T-helper 17 cell (primary cell): ENCODE measurements at regions not wholly inside any gene's neighbourhood (a gene's known extent, or its start where the extent isn't known, plus 50 kb on each side); places are given as distances from the start of the nearest gene placed in this dataset.

Experiments used
- ATAC-seq: fragments of 150-1000 bp; cut with Tn5 transposase; 2 replicates; pipeline ENCODE4 v1.10.0; 2021; ENCODE audit warnings: mild to moderate bottlenecking, moderate library complexity
- DNase-seq, 3 donors: peaks; one replicate each; pipeline versions ENCODE4 v3.0.0 to v3.0.0-alpha.2; 2020 to 2021
- H3K9me3 ChIP-seq: one replicate; pipeline ENCODE4 v1.7.0; 2013; ENCODE audit warnings: low read length, mild to moderate bottlenecking; ENCODE audit not compliant: control insufficient read depth, poor library complexity, severe bottlenecking
- H3K27ac Mint-ChIP-seq: one replicate; pipeline ENCODE4 v1.8.0; 2022; ENCODE audit warnings: mild to moderate bottlenecking, moderate library complexity, mixed read lengths
- H3K27me3 Mint-ChIP-seq: one replicate; pipeline ENCODE4 v1.8.0; 2022; ENCODE audit warnings: mixed read lengths
- H3K36me3 Mint-ChIP-seq: one replicate; pipeline ENCODE4 v1.8.0; 2022; ENCODE audit warnings: low read depth, mixed read lengths
- H3K4me1 Mint-ChIP-seq: one replicate; pipeline ENCODE4 v1.8.0; 2022; ENCODE audit warnings: mild to moderate bottlenecking, mixed read lengths
- H3K4me3 Mint-ChIP-seq: one replicate; pipeline ENCODE4 v1.8.0; 2022; ENCODE audit warnings: mild to moderate bottlenecking, moderate library complexity, mixed read lengths

DNA sequence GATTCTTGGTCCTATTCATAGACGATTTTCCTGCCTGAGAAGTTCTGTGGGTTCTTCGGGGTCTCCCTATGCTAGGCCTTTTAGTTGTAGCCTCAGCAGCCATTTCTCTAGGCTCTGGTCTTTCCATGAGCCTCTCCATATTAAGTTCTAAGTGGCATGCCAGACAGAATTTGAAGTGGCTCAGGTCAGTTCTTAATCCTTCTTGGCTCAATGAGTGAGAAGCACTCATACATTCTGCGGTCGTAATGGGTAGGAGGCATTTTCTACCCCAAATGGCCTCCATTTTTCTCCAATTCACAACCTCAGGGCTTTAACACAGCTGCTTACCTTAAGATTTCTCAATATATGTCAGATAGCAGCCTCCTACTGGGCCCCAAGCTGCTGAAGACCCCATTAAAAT lies 405.3 kb upstream of the GALNT5 start:
- H3K9me3 ChIP-seq: no peaks in the 10 kb centered on the region
- H3K27me3 Mint-ChIP-seq: no peaks in the 10 kb centered on the region
- no peak overlapping the region for H3K4me3 Mint-ChIP-seq
- no peaks in the 10 kb centered on the region for H3K4me1 Mint-ChIP-seq
- ATAC-seq (no peak), DNase-seq (no peak)
- no peak overlapping the region for H3K27ac Mint-ChIP-seq
- H3K36me3 Mint-ChIP-seq: no peaks in the 10 kb centered on the region

- no peaks in the 10 kb centered on the region for H3K27me3 Mint-ChIP-seq
- H3K36me3 Mint-ChIP-seq: no peaks in the 10 kb centered on the region
- H3K27ac Mint-ChIP-seq: no peak overlapping the region
- no peak overlapping the region for H3K4me3 Mint-ChIP-seq
- no peak for ATAC-seq
- H3K9me3 ChIP-seq: no peaks in the 10 kb centered on the region
- no peak for DNase-seq
- no peaks in the 10 kb centered on the region for H3K4me1 Mint-ChIP-seq
Measured at GRCh38 chr2:156852681-156853080, 404.8 kb upstream of the GALNT5 start.

DNA sequence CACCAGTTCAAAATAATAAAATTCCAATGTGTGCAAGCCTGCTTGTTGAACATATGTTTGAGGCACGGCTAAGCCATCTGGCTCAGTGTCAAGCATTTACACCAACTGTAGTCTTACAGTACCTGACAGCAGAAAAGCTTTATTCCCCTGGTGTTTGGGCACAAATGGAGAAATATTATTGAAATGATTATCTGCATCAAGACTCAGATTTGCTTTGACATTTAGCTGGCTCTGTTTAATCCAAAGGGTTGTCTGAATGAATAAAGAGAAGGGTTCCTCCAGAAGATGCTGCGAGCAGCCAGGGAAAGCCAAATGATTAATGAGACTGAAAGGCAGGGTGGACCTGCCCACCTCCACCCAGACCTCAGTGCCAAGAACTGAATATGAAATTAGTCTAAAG lies 393.2 kb upstream of the GALNT5 start:
- DNase-seq (no peak), ATAC-seq (no peak)
- no peaks in the 10 kb centered on the region for H3K4me1 Mint-ChIP-seq
- no peak overlapping the region for H3K27ac Mint-ChIP-seq
- H3K27me3 Mint-ChIP-seq: peaks cover 16% of the 10 kb centered on the region
- no peaks in the 10 kb centered on the region for H3K36me3 Mint-ChIP-seq
- H3K4me3 Mint-ChIP-seq: no peak overlapping the region
- no peaks in the 10 kb centered on the region for H3K9me3 ChIP-seq

GRCh38 chr2:156864753-156865152 lies 392.8 kb upstream of the GALNT5 start:
- H3K9me3 ChIP-seq: no peaks in the 10 kb centered on the region
- no peaks in the 10 kb centered on the region for H3K4me1 Mint-ChIP-seq
- no peak overlapping the region for H3K4me3 Mint-ChIP-seq
- DNase-seq: no peak
- H3K27ac Mint-ChIP-seq: no peak overlapping the region
- ATAC-seq: no peak
- peaks cover 16% of the 10 kb centered on the region for H3K27me3 Mint-ChIP-seq
- H3K36me3 Mint-ChIP-seq: no peaks in the 10 kb centered on the region

GRCh38 chr2:156867201-156867600 lies 390.3 kb upstream of the GALNT5 start:
- Mint-ChIP-seq H3K27me3 (peaks cover 11% of the 10 kb centered on the region), H3K36me3 (no peaks in the 10 kb centered on the region), H3K4me3 (no peak overlapping the region), H3K27ac (no peak overlapping the region), H3K4me1 (no peaks in the 10 kb centered on the region)
- H3K9me3 ChIP-seq: no peaks in the 10 kb centered on the region
- no peak for DNase-seq
- no peak for ATAC-seq

GRCh38 chr2:156874707-156875106 lies 382.8 kb upstream of the GALNT5 start:
- no peaks in the 10 kb centered on the region for H3K4me1 Mint-ChIP-seq
- no peak overlapping the region for H3K4me3 Mint-ChIP-seq
- H3K27ac Mint-ChIP-seq: no peak overlapping the region
- peaks cover 13% of the 10 kb centered on the region for H3K27me3 Mint-ChIP-seq
- H3K9me3 ChIP-seq: no peaks in the 10 kb centered on the region
- DNase-seq (no peak), ATAC-seq (no peak)
- no peaks in the 10 kb centered on the region for H3K36me3 Mint-ChIP-seq

GRCh38 chr2:156883804-156884203 lies 373.7 kb upstream of the GALNT5 start:
- Mint-ChIP-seq H3K4me3 (no peak overlapping the region), H3K4me1 (no peaks in the 10 kb centered on the region), H3K27me3 (peaks cover 22% of the 10 kb centered on the region), H3K36me3 (peaks cover 4% of the 10 kb centered on the region), H3K27ac (no peak overlapping the region)
- no peak for ATAC-seq
- DNase-seq: no peak
- no peaks in the 10 kb centered on the region for H3K9me3 ChIP-seq

- H3K27me3 Mint-ChIP-seq: peaks cover 25% of the 10 kb centered on the region
- H3K36me3 Mint-ChIP-seq: peaks cover 4% of the 10 kb centered on the region
- H3K9me3 ChIP-seq: no peaks in the 10 kb centered on the region
- H3K27ac Mint-ChIP-seq: no peak overlapping the region
- H3K4me1 Mint-ChIP-seq: no peaks in the 10 kb centered on the region
- DNase-seq (no peak), ATAC-seq (no peak)
- H3K4me3 Mint-ChIP-seq: no peak overlapping the region
Measured at GRCh38 chr2:156884216-156884615, 373.3 kb upstream of the GALNT5 start.

- Mint-ChIP-seq H3K36me3 (peaks cover 2% of the 10 kb centered on the region), H3K27me3 (peaks cover 49% of the 10 kb centered on the region), H3K4me3 (no peak overlapping the region), H3K27ac (no peak overlapping the region), H3K4me1 (peaks cover 8% of the 10 kb centered on the region)
- H3K9me3 ChIP-seq: no peaks in the 10 kb centered on the region
- ATAC-seq (no peak), DNase-seq (no peak)
Measured at GRCh38 chr2:156890529-156891148, 366.9 kb upstream of the GALNT5 start.

- peaks cover 2% of the 10 kb centered on the region for H3K36me3 Mint-ChIP-seq
- H3K4me3 Mint-ChIP-seq: no peak overlapping the region
- H3K9me3 ChIP-seq: no peaks in the 10 kb centered on the region
- peaks cover 14% of the 10 kb centered on the region for H3K4me1 Mint-ChIP-seq
- no peak for DNase-seq
- peaks cover 54% of the 10 kb centered on the region for H3K27me3 Mint-ChIP-seq
- ATAC-seq: no peak
- no peak overlapping the region for H3K27ac Mint-ChIP-seq
Measured at GRCh38 chr2:156891609-156892008, 365.9 kb upstream of the GALNT5 start.

DNA sequence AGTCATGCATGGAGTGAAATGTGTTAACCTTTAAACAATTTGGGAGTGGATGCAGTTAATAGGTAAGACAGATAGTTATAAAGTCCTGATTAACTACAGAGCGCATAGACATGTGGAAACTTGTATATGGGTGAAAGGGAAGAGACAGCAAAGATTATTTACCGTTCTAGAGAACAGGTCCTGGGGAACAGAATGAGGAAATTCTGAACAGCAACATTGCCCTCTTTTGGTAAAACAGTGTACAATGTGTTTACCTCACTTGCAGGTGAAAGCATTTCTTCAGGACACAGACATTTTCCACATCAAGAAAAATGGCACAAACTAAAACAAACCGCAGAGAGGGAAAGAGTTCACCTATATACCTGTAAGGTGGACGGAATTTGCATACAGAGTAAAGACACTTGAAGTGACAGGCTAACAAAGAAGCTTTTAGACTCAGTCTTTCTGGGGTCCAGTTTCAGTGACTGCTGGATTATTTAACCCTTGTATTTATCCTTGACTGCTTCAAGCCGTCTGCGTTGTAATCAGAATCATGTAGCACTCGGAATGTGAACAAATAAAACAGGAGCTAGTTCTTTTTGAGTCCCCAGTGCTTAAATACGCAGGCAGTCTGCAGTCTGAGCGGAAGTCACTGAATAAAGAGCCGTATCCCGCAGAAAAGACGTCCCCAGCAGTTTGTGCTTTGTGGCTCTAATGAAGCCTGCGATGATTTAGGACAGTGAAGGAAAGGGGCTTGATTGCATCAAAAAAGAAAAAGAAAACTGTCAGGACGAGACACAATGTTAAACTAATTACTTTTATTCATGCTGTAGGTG lies 364.8 kb upstream of the GALNT5 start:
- Mint-ChIP-seq H3K4me3 (peak overlapping the region; percentile 45), H3K4me1 (peaks cover 16% of the 10 kb centered on the region), H3K27ac (no peak overlapping the region), H3K36me3 (no peaks in the 10 kb centered on the region), H3K27me3 (peaks cover 51% of the 10 kb centered on the region)
- no peak for DNase-seq
- ATAC-seq: peak; percentile 52
- H3K9me3 ChIP-seq: no peaks in the 10 kb centered on the region

GRCh38 chr2:156896294-156896693 lies 361.2 kb upstream of the GALNT5 start:
- no peaks in the 10 kb centered on the region for H3K9me3 ChIP-seq
- no peak overlapping the region for H3K27ac Mint-ChIP-seq
- peaks cover 16% of the 10 kb centered on the region for H3K4me1 Mint-ChIP-seq
- H3K36me3 Mint-ChIP-seq: no peaks in the 10 kb centered on the region
- H3K4me3 Mint-ChIP-seq: no peak overlapping the region
- ATAC-seq (peak; percentile 35), DNase-seq (no peak)
- H3K27me3 Mint-ChIP-seq: peaks cover 31% of the 10 kb centered on the region

GRCh38 chr2:156897548-156897947 lies 360.0 kb upstream of the GALNT5 start:
- ATAC-seq (no peak), DNase-seq (no peak)
- no peak overlapping the region for H3K4me3 Mint-ChIP-seq
- H3K27ac Mint-ChIP-seq: no peak overlapping the region
- peaks cover 24% of the 10 kb centered on the region for H3K27me3 Mint-ChIP-seq
- H3K36me3 Mint-ChIP-seq: no peaks in the 10 kb centered on the region
- peaks cover 13% of the 10 kb centered on the region for H3K4me1 Mint-ChIP-seq
- no peaks in the 10 kb centered on the region for H3K9me3 ChIP-seq
